ENCODE measurements at regions not wholly inside any gene's neighbourhood (a gene's known extent, or its start where the extent isn't known, plus 50 kb on each side); places are given as distances from the start of the nearest gene placed in this dataset.
"Not testable (repeated sequence)": the region's sequence is repeated elsewhere in the genome, so short reads cannot be mapped to it uniquely, and the experiment has no call there.

GRCh38 chr6:2376429-2377355, 131.3 kb upstream of the GMDS start:
- no peak for DNase-seq

DNA sequence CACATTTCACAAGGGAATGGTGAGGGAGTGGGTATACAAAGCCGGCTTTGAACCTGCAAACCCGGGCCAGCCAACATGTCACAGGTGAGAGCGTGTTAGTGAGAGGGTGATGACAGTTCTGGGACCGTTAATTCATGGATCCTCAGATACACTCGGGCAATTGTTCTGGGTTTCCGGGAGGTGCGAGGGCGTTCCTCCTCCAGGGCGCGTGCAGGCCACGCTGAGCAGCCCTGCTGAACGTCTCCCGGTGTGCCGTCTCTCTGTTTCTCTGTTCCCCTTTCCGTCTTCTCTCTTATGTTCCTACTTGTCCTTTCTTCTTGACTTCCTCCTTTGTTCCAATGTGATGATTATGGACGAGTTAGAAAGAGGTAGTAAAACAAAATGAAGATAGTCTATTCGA, 130.0 kb upstream of the GMDS start:
- DNase-seq = no peak

GRCh38 chr6:2369606-2370005, 124.2 kb upstream of the GMDS start:
- DNase-seq = no peak

GRCh38 chr6:2363211-2363610, 117.8 kb upstream of the GMDS start:
- no peak for DNase-seq

DNA sequence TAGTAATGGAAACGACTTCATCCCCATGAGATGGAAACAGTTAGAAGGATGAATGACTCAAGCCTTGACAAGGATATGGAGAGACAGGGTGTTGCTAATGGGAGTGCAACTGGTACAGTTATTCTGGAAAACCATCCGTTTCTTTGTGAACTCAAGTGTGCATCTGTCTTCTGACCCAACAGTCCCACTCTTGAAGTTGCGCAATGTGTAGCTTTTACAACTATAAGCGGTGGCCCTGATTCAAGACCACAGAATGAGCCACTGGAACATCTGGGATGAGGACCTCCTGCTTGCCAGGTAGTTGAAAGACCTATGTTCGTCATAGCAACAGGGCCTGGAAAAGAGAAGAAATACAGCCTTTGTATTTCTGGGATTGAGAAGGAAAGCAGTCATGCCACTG, 115.8 kb upstream of the GMDS start:
- DNase-seq = no peak

DNA sequence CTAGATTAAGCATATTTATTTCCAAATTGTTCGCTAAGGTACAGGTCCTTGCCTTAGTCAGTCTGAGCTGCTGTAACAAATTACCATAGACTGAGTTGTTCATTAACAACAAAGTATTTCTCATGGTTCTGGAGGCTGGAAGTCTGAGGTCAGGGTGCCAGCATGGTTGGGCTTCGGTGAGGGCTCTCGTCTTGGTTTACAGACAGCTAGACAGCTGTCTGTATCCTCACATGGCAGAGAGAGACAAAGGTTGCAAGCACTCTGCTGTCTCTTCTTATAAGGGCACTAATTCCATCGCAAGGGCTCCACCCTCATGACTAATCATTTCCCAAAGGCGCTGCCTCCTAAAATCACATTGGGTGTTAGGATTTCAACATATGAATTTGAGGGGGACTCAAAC, 115.3 kb upstream of the GMDS start:
- no peak for DNase-seq

GRCh38 chr6:2360126-2360525, 114.7 kb upstream of the GMDS start:
- no peak for DNase-seq

DNA sequence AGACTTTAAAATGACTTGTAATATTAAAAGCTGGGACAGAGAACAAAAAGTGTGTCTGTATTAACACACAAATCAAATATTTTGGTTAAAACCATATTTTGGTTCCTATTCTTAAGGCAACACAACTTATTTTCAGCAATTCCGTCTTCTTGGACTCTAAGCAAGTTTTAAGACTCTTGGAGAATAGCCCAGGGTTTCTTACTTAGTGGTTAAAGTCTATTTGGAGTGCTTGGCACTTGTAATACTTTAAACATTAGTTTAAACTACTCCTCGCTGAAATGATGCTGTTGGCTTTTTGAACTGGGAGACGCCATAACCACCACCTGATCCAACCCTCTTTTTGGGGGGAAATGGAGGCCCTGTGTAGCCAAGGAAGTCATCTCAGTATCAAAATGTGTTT, 109.7 kb upstream of the GMDS start:
- DNase-seq = no peak

DNA sequence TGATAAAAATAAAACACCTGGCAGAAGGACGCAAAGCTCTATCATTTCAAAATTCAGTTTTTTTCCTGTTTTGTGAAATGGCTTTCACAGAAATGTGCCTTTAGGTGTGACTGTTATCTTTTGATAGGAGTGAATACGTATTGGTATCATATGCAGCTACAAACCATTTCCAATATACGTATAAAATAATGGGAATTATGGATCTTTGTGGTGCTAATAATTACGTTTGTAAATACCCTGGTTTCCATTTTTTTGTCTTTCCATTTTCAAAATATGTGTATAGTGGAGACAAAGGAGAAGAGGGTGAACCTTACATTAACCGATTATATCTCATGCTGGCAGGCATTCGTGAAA, 108.7 kb upstream of the GMDS start:
- no peak for DNase-seq

GRCh38 chr6:2353412-2354137, 108.2 kb upstream of the GMDS start:
- DNase-seq = peak; percentile 77

- no peak for DNase-seq
Observed at GRCh38 chr6:2351807-2352431, 106.5 kb upstream of the GMDS start.

DNA sequence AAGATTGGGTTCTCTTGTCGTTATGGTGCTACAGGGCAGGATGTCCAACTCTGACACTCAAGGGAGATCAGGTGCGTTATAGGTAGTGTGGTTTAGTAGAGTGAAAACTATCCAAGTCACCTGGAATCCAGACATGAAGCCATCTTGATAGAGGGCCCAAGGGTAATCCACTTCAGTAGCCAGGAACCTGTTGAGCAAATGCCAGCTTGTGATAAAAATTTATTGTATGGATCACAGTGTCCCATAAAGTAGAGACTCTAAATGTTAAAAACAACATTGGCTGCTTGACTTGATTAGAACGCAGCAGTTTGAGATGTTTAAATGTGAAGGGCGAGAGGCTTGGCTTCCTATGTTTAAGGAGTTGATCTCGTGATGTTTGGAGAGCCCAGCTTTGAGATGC, 105.7 kb upstream of the GMDS start:
- DNase-seq = no peak

DNA sequence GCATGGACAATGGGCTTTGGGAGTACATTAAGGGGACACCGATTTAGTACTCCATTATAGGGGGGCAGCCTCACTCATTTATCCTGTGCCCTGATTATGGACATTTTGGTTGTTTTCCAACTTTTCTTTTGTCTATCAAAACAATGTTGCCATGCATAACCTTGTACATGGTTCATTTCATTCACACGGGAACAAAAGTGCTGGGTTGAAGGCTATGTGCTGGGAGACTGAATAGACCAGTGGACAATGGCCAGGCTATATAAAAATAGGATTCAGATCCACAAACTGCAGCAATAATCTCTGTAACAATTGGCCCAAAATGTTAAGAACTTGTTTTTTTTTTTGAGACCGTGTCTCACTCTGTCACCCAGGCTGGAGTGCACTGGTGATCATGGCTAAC, 100.7 kb upstream of the GMDS start:
- no peak for DNase-seq

GRCh38 chr6:2344319-2344905, 99.0 kb upstream of the GMDS start:
- DNase-seq = no peak

- no peak for DNase-seq
Observed at GRCh38 chr6:2327591-2327990, 82.2 kb upstream of the GMDS start.

DNA sequence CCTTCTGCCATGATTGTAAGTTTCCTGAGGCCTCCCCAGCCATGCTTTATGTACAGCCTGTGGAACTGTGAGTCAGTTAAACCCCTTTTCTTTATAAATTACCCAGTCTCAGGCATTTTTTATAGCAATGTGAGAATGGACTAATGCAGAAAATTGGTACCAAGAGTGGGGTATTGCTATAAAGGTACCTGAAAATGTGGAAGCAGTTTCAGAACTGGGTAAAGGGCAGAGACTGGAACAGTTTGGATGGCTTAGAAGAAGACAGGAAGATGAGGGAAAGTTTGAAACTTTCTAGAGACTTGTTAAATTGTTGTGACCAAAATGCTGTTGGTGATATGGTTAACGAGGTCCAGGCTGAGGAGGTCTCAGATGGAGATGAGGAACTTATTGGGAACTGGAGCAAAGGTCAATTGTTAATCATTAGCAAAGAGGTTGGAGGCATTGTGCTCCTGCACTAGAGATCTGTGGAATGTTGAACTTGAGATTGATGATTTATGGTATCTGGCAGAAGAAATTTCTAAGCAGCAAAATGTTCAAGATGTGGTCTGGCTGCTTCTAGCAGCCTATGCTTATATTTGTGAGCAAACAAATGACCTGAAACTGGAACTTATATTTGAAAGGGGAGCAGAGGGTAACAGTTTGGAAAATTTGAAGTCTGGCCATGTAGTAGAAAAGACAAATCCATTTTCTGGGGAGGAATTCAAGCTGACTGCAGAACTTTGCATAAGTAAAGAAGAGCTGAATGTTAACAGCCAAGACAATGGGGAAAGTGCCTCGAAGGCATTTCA, 79.0 kb upstream of the GMDS start:
- DNase-seq = no peak

DNA sequence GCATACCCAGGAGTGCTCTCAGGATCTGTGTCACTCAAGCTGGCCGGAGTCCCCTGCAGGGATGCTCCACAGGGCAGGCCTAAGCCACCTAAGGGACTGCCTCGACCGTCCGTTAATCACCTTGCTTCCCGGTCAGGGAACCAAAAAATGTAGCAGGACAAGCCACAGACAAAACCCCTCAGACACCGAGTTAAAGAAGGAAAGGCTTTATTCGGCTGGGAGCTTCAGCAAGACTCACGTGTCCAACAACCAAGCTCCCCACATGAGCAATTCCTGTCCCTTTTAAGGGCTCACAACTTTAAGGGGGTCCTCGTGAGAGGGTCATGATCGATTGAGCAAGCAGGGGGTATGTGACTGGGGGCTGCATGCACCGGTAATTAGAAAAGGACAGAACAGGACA, 72.1 kb upstream of the GMDS start:
- DNase-seq = not testable (repeated sequence)

GRCh38 chr6:2314641-2315040, 69.2 kb upstream of the GMDS start:
- no peak for DNase-seq

DNA sequence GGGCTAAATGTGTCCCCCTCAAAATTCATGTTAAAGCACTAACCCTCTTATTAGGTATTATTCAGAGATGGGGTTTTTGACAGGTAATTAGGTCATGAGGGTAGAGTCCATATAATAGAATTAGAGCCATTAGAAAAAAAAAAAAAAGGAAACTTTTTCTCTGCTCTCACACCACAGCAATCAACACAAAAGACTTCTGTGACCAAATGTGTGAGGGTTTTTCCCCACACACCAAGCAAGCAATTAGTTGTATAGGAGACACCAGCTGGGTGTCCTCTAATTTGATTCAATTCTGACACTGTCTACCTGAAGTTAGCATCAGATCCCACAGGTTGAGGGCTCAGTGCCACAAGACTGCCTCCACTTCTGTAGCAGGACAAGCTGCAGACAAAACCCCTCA, 64.6 kb upstream of the GMDS start:
- DNase-seq = no peak

GRCh38 chr6:2309122-2309521, 63.7 kb upstream of the GMDS start:
- DNase-seq = no peak

DNA sequence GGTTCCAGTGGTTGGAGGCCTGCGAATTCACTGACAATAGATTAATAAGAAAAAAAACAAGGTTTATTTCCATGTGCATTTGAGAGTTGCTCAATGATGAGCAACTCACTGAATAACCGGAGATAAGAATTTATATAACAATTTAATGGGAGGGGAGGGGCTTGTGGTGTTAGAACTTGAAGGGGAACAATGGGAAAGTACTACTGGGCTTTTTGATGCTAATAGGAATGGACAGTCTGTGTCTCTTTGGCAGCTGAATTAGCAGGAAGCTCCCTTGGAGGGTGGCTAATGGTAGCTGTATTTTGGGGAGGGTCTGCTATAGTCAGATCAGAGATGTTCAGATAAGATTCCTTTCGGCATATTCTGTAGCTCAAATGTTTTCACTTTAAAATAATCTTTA, 62.4 kb upstream of the GMDS start:
- DNase-seq = no peak

GRCh38 chr6:2305951-2306350, 60.5 kb upstream of the GMDS start:
- no peak for DNase-seq

Measured in muscle of arm (tissue), 1 donor.